Cardiac fibroblast (primary cell): ENCODE measurements at regions not wholly inside any gene's neighbourhood (a gene's known extent, or its start where the extent isn't known, plus 50 kb on each side); places are given as distances from the start of the nearest gene placed in this dataset.

Source experiments
- DNase-seq, 2 donors: peaks; one replicate each; pipeline versions ENCODE4 v3.0.0 to v3.0.0-alpha.2; 2010; ENCODE audit warnings: low read depth in 2 of 2
- H3K4me3 ChIP-seq, 2 donors: replicated peaks in 1 of 2; 1 replicate in 1 of 2; 2 replicates in 1 of 2; pipeline ENCODE4 v1.5.1; 2011; ENCODE audit warnings: low read depth in 2 of 2, low read length in 2 of 2, mild to moderate bottlenecking in 2 of 2, moderate library complexity in 1 of 2
- TF ChIP-seq, protein P1 (sequence below): IDR thresholded peaks from one replicate; pipeline ENCODE4 v1.5.1; 2011; ENCODE audit warnings: low read depth, mild to moderate bottlenecking, low read length, inconsistent platforms

DNA sequence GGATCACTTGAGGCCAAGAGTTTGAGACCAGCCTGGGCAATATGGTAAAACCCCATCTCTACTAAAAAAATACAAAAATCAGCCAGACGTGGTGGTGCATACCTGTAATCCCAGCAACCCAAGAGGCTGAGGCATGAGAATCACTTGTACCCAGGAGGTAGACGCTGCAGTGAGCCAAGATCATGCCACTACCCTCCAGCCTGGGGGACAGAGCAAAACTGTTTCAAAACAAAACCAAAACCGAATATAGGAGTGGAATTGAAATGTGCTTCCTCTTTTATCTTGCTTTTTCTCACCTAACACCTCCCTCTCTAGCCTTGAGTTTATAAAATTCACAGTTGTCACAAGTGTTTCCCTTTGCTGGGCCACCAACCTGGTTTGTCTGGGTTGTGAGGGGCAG lies 181.9 kb downstream of the PAH start:
- DNase-seq: no peak
- no peak overlapping the region for H3K4me3 ChIP-seq

DNA sequence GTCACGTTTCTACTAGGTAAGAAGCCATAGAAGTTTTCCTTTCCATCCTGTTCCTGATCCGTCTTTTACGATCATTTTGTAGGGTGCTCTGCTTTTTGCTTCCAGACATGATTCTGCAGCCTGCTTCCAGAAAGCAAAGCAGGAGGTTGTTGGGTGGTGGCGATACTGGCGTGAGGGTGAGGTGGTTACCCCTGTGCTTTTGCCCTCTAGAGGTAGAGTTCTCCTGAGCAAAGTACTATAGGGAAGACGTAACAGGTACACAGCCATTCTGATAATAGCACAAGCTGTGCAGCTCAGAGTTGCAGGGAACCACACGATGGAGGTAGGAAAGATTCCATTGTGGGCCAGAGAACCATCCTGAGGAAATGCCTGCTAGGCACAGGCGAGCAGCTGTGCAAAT lies 186.0 kb downstream of the PAH start:
- no peak for DNase-seq
- no peak overlapping the region for H3K4me3 ChIP-seq
- TF ChIP-seq, protein P1, sequence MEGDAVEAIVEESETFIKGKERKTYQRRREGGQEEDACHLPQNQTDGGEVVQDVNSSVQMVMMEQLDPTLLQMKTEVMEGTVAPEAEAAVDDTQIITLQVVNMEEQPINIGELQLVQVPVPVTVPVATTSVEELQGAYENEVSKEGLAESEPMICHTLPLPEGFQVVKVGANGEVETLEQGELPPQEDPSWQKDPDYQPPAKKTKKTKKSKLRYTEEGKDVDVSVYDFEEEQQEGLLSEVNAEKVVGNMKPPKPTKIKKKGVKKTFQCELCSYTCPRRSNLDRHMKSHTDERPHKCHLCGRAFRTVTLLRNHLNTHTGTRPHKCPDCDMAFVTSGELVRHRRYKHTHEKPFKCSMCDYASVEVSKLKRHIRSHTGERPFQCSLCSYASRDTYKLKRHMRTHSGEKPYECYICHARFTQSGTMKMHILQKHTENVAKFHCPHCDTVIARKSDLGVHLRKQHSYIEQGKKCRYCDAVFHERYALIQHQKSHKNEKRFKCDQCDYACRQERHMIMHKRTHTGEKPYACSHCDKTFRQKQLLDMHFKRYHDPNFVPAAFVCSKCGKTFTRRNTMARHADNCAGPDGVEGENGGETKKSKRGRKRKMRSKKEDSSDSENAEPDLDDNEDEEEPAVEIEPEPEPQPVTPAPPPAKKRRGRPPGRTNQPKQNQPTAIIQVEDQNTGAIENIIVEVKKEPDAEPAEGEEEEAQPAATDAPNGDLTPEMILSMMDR: no peak

More for the DNA sequence above, 181.9 kb downstream of the PAH start:
- TF ChIP-seq, protein P1: no peak

DNA sequence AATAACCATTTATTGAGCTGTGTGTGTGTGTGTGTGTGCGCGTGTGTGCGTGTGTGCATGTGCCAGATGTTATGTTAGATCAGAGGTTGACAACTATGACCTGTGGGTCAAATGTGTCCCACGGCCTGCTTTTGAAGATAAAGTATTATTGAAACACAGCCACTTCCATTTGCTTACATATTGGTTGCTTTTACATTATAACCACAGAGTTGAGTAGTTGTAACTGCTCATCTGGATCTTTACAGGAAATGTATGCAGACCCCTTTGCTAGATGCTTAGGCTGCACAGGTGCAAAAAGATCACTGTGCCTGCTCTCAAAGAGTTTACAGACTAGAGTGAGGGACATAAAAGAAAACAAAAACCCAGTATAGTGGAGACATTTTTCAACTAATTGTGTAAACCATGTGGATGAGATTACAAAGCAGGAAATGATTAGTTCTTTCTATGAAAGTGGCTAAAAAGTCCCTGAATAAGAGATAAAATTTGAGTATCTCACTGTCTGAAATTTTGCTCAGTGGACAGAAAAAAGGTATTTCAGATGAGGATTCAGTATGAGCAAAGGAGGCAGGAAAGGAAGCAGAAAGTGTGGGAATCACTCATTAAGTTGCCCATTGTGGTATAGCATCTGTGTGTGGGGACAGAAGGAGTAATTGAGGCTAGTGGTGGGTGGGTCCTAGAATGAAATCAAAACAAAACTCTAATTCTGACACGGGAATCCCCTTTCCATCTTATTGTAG lies 188.4 kb downstream of the PAH start:
- TF ChIP-seq, protein P1: no peak
- H3K4me3 ChIP-seq: no peak overlapping the region
- DNase-seq: no peak

DNA sequence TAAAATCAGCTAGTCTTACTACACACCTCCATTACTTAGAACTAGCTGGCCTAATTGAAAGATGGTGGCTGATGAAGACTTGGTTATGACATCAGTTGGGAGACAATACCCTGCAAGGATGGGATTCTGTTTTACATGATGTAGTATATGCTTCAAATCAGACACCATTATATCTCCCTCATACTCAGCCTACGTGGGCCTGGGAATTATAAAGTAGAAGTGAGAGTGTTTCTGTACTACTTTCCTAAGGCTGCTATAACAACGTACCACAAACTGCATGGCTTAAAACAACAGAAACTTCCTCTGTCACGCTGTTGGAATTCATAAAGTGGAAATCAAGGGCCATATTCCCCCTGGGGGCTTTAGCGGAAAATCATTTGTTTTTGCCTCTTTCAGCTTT lies 190.4 kb downstream of the PAH start:
- TF ChIP-seq, protein P1: no peak
- H3K4me3 ChIP-seq: no peak overlapping the region
- no peak for DNase-seq

DNA sequence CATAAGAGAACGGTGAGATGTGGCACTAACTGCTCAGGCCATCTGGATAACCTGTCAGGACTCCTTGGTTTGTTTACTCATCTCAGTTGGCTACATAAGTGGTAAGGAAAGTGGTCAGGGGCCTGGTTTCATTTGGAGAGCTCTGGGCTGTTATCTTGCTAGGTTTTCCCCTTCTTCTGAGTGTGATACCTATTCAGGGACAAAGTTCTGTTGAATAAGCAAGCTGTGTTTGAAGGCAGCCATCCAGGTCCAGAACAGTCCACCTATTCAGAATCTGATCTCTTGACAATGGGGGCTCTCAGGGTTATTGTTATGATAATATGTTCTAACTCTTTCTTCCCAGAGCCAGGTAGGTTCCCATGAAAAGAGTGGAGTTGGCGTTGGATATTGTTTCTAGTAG lies 194.9 kb downstream of the PAH start:
- TF ChIP-seq, protein P1: no peak
- no peak overlapping the region for H3K4me3 ChIP-seq
- DNase-seq: no peak

DNA sequence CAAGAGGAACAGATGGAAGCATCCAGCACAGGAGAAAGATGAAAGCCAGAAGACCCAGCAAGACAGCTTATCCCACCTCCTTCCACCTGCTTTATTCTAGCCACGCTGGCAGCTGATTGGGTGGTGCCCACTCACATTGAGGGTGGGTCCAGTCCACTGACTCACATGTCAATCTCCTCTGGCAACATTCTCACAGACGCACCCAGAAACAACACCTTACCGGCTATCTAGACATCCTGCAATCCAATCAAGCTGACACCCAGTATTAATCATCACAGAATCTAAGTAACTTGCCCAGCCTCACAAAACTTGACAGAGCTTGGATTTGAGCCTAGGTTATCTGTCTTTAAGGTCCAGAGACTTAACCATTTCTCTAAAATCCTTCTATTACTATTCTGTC lies 208.9 kb downstream of the PAH start:
- TF ChIP-seq, protein P1: no peak
- no peak overlapping the region for H3K4me3 ChIP-seq
- no peak for DNase-seq

DNA sequence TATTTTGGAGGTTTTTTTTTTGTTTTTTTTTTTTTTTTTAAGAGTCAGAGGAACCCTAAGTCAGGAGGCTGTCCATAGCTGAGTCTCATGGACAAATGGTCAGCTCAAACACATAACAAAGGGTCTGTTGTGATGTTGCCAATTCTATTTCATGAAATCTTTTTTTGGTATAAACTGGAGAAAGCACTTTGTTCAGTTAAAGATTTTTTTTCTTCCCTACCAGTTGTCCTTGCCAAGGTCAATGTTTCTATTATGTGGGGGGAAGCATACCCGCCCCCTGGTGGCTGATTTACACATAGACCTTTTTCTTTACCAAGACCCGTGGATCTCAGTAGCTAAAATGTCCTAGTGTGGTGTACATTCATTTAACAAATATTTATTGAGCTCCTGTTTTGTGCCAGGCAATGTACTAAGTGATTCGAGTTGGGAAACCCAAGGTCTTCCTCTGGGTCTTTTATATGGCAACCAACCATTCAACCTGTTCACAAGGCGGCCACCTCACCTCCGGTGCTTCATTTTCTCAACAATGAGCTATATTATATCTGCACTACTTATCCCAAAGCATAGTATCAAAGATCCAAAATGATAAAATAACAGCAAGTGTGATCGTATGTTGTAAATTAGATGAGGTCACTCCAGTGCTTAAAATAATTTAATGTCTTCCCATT lies 214.5 kb downstream of the PAH start:
- TF ChIP-seq, protein P1: peak; percentile 45
- H3K4me3 ChIP-seq: no peak overlapping the region
- peak; percentile 48 to 77 for DNase-seq
